Fibroblast of lung (primary cell): ENCODE measurements at regions not wholly inside any gene's neighbourhood (a gene's known extent, or its start where the extent isn't known, plus 50 kb on each side); places are given as distances from the start of the nearest gene placed in this dataset.

Experiments used
- CTCF ChIP-seq, 2 donors: IDR thresholded peaks in 1 of 2; conservative IDR thresholded peaks in 1 of 2; 1 replicate in 1 of 2; 2 replicates in 1 of 2; pipeline ENCODE4 v1.5.1; 2011 to 2012; ENCODE audit warnings: low read length in 2 of 2, control low read depth in 1 of 2, inconsistent platforms in 1 of 2, low read depth in 1 of 2, mild to moderate bottlenecking in 1 of 2
- EZH2 ChIP-seq: IDR thresholded peaks from 2 replicates; pipeline ENCODE4 v1.5.1; 2012; ENCODE audit warnings: low read length, control low read depth, mild to moderate bottlenecking; ENCODE audit errors: missing control alignments

DNA sequence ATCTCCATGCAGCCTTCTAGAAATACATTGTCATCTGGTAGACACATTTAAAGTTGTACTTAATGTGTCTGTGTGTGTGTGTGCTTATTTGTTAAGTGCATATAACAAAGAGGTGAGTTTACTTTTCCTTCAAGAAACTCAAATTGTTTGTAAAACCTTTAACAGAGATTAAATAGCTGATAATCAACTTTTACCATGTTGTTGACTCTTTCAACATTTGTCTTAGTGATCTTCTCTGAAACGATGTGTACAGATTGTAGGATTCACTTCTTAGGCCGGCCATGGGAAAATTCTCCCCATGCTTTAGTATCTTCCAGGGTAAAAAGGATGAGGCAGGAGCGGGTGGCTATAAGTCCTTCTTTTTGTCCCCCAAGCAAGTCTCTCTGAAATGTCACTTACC lies 292.9 kb upstream of the MAF start:
- no peak for TF ChIP-seq CTCF (conservative IDR thresholded peaks at IDR 0.05 in 1 of 2, IDR thresholded peaks at IDR 0.05 in 1 of 2; ENCODE audit: low read depth in 1 of 2, low read length in 2 of 2)
- no peak for TF ChIP-seq EZH2
